Smooth muscle cell (in vitro differentiated cells): ENCODE measurements at regions not wholly inside any gene's neighbourhood (a gene's known extent, or its start where the extent isn't known, plus 50 kb on each side); places are given as distances from the start of the nearest gene placed in this dataset.
"Not testable (repeated sequence)": the region's sequence is repeated elsewhere in the genome, so short reads cannot be mapped to it uniquely, and the experiment has no call there.

Source experiments
- DNase-seq: peaks from one replicate; lab custom pipeline; 2025; ENCODE audit not compliant: unreplicated experiment; lab: John Stamatoyannopoulos, UW
- H2AFZ ChIP-seq: fragments of 200-600 bp; sonication (generic); 2 replicates; pipeline ENCODE4 v1.6.0; 2016; ENCODE audit warnings: antibody characterized with exemption, low read depth, mild to moderate bottlenecking
- H3F3A ChIP-seq: fragments of 200-600 bp; sonication (generic); 2 replicates; pipeline ENCODE4 v1.6.0; 2017; ENCODE audit warnings: antibody characterized with exemption, low read depth
- H3K27ac ChIP-seq: fragments of 200-600 bp; sonication (generic); 2 replicates; pipeline ENCODE4 v1.5.1; 2016; ENCODE audit warnings: low read depth, mild to moderate bottlenecking
- H3K27me3 ChIP-seq: fragments of 200-600 bp; sonication (generic); 2 replicates; pipeline ENCODE4 v1.6.1; 2016; ENCODE audit warnings: low read depth, mild to moderate bottlenecking
- H3K36me3 ChIP-seq: fragments of 200-600 bp; sonication (generic); 2 replicates; pipeline ENCODE4 v1.5.1; 2016; ENCODE audit warnings: low read depth
- H3K4me1 ChIP-seq: fragments of 200-600 bp; sonication (generic); 2 replicates; pipeline ENCODE4 v1.5.1; 2016; ENCODE audit warnings: low read depth
- H3K4me2 ChIP-seq: fragments of 200-600 bp; sonication (generic); 2 replicates; pipeline ENCODE4 v1.6.0; 2016; ENCODE audit warnings: mild to moderate bottlenecking
- H3K4me3 ChIP-seq: fragments of 200-600 bp; sonication (generic); 2 replicates; pipeline ENCODE4 v1.5.1; 2016; ENCODE audit warnings: mild to moderate bottlenecking
- H3K79me2 ChIP-seq: fragments of 200-600 bp; sonication (generic); 2 replicates; pipeline ENCODE4 v1.6.0; 2016; ENCODE audit warnings: low read depth, mild to moderate bottlenecking
- H3K9ac ChIP-seq: fragments of 200-600 bp; sonication (generic); 2 replicates; pipeline ENCODE4 v1.6.0; 2016; ENCODE audit warnings: low read depth
- H3K9me3 ChIP-seq: fragments of 200-600 bp; sonication (generic); replicated peaks from 2 replicates; pipeline ENCODE4 v1.5.1; 2016; ENCODE audit warnings: low read depth
- H4K20me1 ChIP-seq: fragments of 200-600 bp; sonication (generic); 2 replicates; pipeline ENCODE4 v1.6.0; 2016; ENCODE audit warnings: low read depth
- CTCF ChIP-seq: fragments of 200-600 bp; sonication (generic); IDR thresholded peaks from 2 replicates; pipeline ENCODE4 v1.5.1; 2017; ENCODE audit warnings: borderline replicate concordance, mild to moderate bottlenecking, antibody characterized with exemption; ENCODE audit not compliant: insufficient read depth, poor library complexity, severe bottlenecking
- whole genome bisulfite sequencing: methylation state at CpG from one replicate; pipeline ENCODE4 v1.1.7; 2016; ENCODE audit warnings: low lambda C conversion rate; 5-methylcytosine and 5-hydroxymethylcytosine counted together

- H3K4me1 ChIP-seq, result no peaks in the 10 kb centered on the region
- no peak overlapping the region for H2AFZ ChIP-seq
- H3F3A ChIP-seq, result no peaks in the 10 kb centered on the region
- no peaks in the 10 kb centered on the region for H3K36me3 ChIP-seq
- WGBS, result 88% methylated on average over 3 of the region's 3 CpGs
- TF ChIP-seq CTCF, result no peak
- no peak overlapping the region for H3K4me2 ChIP-seq
- H3K27ac ChIP-seq, result no peak overlapping the region
- H4K20me1 ChIP-seq, result no peaks in the 10 kb centered on the region
- H3K9ac ChIP-seq, result no peak overlapping the region
- H3K79me2 ChIP-seq, result no peaks in the 10 kb centered on the region
- H3K4me3 ChIP-seq, result no peak overlapping the region
- H3K27me3 ChIP-seq, result no peaks in the 10 kb centered on the region
- DNase-seq, result no peak
- H3K9me3 ChIP-seq, result no peaks in the 10 kb centered on the region
Observed at GRCh38 chr7:88586219-88586618, 173.3 kb upstream of the ZNF804B start.

- no peak overlapping the region for H3K4me3 ChIP-seq
- H3K9me3 ChIP-seq, result no peaks in the 10 kb centered on the region
- H3F3A ChIP-seq, result no peaks in the 10 kb centered on the region
- no peak overlapping the region for H3K4me2 ChIP-seq
- H4K20me1 ChIP-seq, result no peaks in the 10 kb centered on the region
- H3K36me3 ChIP-seq, result no peaks in the 10 kb centered on the region
- TF ChIP-seq CTCF, result no peak
- DNase-seq, result no peak
- 74% methylated on average over 2 of the region's 2 CpGs for WGBS
- no peaks in the 10 kb centered on the region for H3K79me2 ChIP-seq
- no peaks in the 10 kb centered on the region for H3K27me3 ChIP-seq
- no peak overlapping the region for H2AFZ ChIP-seq
- H3K4me1 ChIP-seq, result no peaks in the 10 kb centered on the region
- H3K9ac ChIP-seq, result no peak overlapping the region
- H3K27ac ChIP-seq, result no peak overlapping the region
Observed at GRCh38 chr7:88576720-88577119, 182.8 kb upstream of the ZNF804B start.

GRCh38 chr7:88566162-88566729, 193.3 kb upstream of the ZNF804B start:
- Histone ChIP-seq H3K4me3 (no peak overlapping the region), H3K4me2 (no peak overlapping the region), H3K9me3 (no peaks in the 10 kb centered on the region), H2AFZ (no peak overlapping the region), H3K27me3 (no peaks in the 10 kb centered on the region), H3K79me2 (no peaks in the 10 kb centered on the region), H3K36me3 (no peaks in the 10 kb centered on the region), H3K9ac (no peak overlapping the region), H3K27ac (no peak overlapping the region), H3F3A (no peaks in the 10 kb centered on the region), H4K20me1 (no peaks in the 10 kb centered on the region), H3K4me1 (peaks cover 8% of the 10 kb centered on the region)
- no peak for TF ChIP-seq CTCF
- no peak for DNase-seq
- 77% methylated on average over 6 of the region's 6 CpGs for WGBS

GRCh38 chr7:88565401-88565800, 194.1 kb upstream of the ZNF804B start:
- DNase-seq, result no peak
- Histone ChIP-seq H3K4me2 (no peak overlapping the region), H3K9me3 (no peaks in the 10 kb centered on the region), H4K20me1 (no peaks in the 10 kb centered on the region), H3K27me3 (no peaks in the 10 kb centered on the region), H3K36me3 (no peaks in the 10 kb centered on the region), H2AFZ (no peak overlapping the region), H3K9ac (no peak overlapping the region), H3K4me1 (peaks cover 8% of the 10 kb centered on the region), H3K4me3 (no peak overlapping the region), H3K79me2 (no peaks in the 10 kb centered on the region), H3F3A (no peaks in the 10 kb centered on the region), H3K27ac (no peak overlapping the region)
- WGBS, result 97% methylated on average over 9 of the region's 9 CpGs
- TF ChIP-seq CTCF, result no peak

- H3K4me3 ChIP-seq, H3F3A ChIP-seq, H4K20me1 ChIP-seq, H3K79me2 ChIP-seq, H3K9me3 ChIP-seq, H3K27ac ChIP-seq, DNase-seq, H3K9ac ChIP-seq, H3K36me3 ChIP-seq, H3K27me3 ChIP-seq, H3K4me1 ChIP-seq, H2AFZ ChIP-seq, H3K4me2 ChIP-seq: not testable (repeated sequence)
- WGBS, result 92% methylated on average over 17 of the region's 17 CpGs
Observed at GRCh38 chr7:88556441-88556840, 203.1 kb upstream of the ZNF804B start.

- H3K9me3 ChIP-seq, H3K27me3 ChIP-seq, H3K4me1 ChIP-seq, H4K20me1 ChIP-seq, H3K9ac ChIP-seq, H3F3A ChIP-seq, H2AFZ ChIP-seq, H3K27ac ChIP-seq, H3K79me2 ChIP-seq, H3K4me3 ChIP-seq, H3K36me3 ChIP-seq, H3K4me2 ChIP-seq, DNase-seq: not testable (repeated sequence)
- WGBS, result 82% methylated on average over 4 of the region's 4 CpGs
Observed at GRCh38 chr7:88554847-88555246, 204.7 kb upstream of the ZNF804B start.
